Loucy (cell line): ENCODE measurements at regions not wholly inside any gene's neighbourhood (a gene's known extent, or its start where the extent isn't known, plus 50 kb on each side); places are given as distances from the start of the nearest gene placed in this dataset.

Source experiments
- H2AFZ ChIP-seq: fragments of 200-600 bp; sonication (generic); 2 replicates; pipeline ENCODE4 v1.6.0; 2016; ENCODE audit warnings: antibody characterized with exemption, mild to moderate bottlenecking, low read length, moderate library complexity
- H3F3A ChIP-seq: fragments of 200-600 bp; 2 replicates; pipeline ENCODE4 v1.6.0; 2016; ENCODE audit warnings: antibody characterized with exemption, low read depth, mild to moderate bottlenecking
- H3K27me3 ChIP-seq: fragments of 200-600 bp; sonication (generic); 2 replicates; pipeline ENCODE4 v1.6.1; 2014; ENCODE audit warnings: low read length, mild to moderate bottlenecking; ENCODE audit not compliant: insufficient read depth, poor library complexity, severe bottlenecking
- H3K36me3 ChIP-seq: fragments of 200-600 bp; sonication (generic); 2 replicates; pipeline ENCODE4 v1.6.1; 2016; ENCODE audit warnings: low read length; ENCODE audit not compliant: insufficient read depth
- H3K4me1 ChIP-seq: fragments of 200-600 bp; sonication (generic); 2 replicates; pipeline ENCODE4 v1.5.1; 2014; ENCODE audit warnings: low read length, mild to moderate bottlenecking; ENCODE audit not compliant: insufficient read depth, poor library complexity, severe bottlenecking
- H3K4me2 ChIP-seq: fragments of 200-600 bp; sonication (generic); 2 replicates; pipeline ENCODE4 v1.6.0; 2014; ENCODE audit warnings: antibody characterized with exemption, low read length, low read depth, mild to moderate bottlenecking; ENCODE audit not compliant: poor library complexity, severe bottlenecking
- H3K4me3 ChIP-seq: fragments of 200-600 bp; sonication (generic); 2 replicates; pipeline ENCODE4 v1.5.1; 2014; ENCODE audit warnings: low read length, mild to moderate bottlenecking, mixed read lengths; ENCODE audit not compliant: poor library complexity, severe bottlenecking
- H3K79me2 ChIP-seq: fragments of 200-600 bp; sonication (generic); 2 replicates; pipeline ENCODE4 v1.6.1; 2014; ENCODE audit warnings: low read length; ENCODE audit not compliant: insufficient read depth
- H3K9ac ChIP-seq: fragments of 200-600 bp; sonication (generic); 2 replicates; pipeline ENCODE4 v1.6.0; 2014; ENCODE audit warnings: mild to moderate bottlenecking, low read depth, low read length, moderate library complexity; ENCODE audit not compliant: poor library complexity, severe bottlenecking
- H3K9me2 ChIP-seq: fragments of 200-600 bp; sonication (generic); replicated peaks from 2 replicates; pipeline ENCODE4 v1.6.1; 2016; ENCODE audit warnings: low read depth, low read length, mixed read lengths
- H3K9me3 ChIP-seq: fragments of 200-600 bp; sonication (generic); 2 replicates; pipeline ENCODE4 v1.6.1; 2014; ENCODE audit warnings: mild to moderate bottlenecking, antibody characterized with exemption, low read length, low read depth; ENCODE audit not compliant: insufficient read depth
- H4K20me1 ChIP-seq: fragments of 200-600 bp; sonication (generic); 2 replicates; pipeline ENCODE4 v1.6.0; 2014; ENCODE audit warnings: antibody characterized with exemption, low read length, mild to moderate bottlenecking; ENCODE audit not compliant: insufficient read depth, poor library complexity, severe bottlenecking
- CTCF ChIP-seq: fragments of 200-600 bp; sonication (generic); conservative IDR thresholded peaks from 2 replicates; pipeline ENCODE4 v1.5.1; 2014; ENCODE audit warnings: mild to moderate bottlenecking, antibody characterized with exemption, low read length
- EZH2phosphoT487 ChIP-seq: fragments of 200-600 bp; IDR thresholded peaks from 2 replicates; pipeline ENCODE4 v1.6.1; 2018; ENCODE audit warnings: antibody characterized with exemption, mild to moderate bottlenecking, moderate library complexity, borderline replicate concordance

- no peaks in the 10 kb centered on the region for H3K79me2 ChIP-seq
- no peak overlapping the region for H3K9ac ChIP-seq
- H3K36me3 ChIP-seq = no peaks in the 10 kb centered on the region
- H3K4me2 ChIP-seq = no peak overlapping the region
- no peaks in the 10 kb centered on the region for H3F3A ChIP-seq
- H3K27me3 ChIP-seq = no peaks in the 10 kb centered on the region
- no peaks in the 10 kb centered on the region for H3K9me3 ChIP-seq
- no peaks in the 10 kb centered on the region for H3K9me2 ChIP-seq
- no peaks in the 10 kb centered on the region for H4K20me1 ChIP-seq
- no peak for TF ChIP-seq EZH2phosphoT487
- TF ChIP-seq CTCF = no peak
- H3K4me1 ChIP-seq = peaks cover 8% of the 10 kb centered on the region
- H2AFZ ChIP-seq = no peak overlapping the region
- no peak overlapping the region for H3K4me3 ChIP-seq
These were observed 372.1 kb upstream of the AKR1E2 start for GRCh38 chr10:4453950-4454349.

- Histone ChIP-seq H3K36me3 (no peaks in the 10 kb centered on the region), H3K4me1 (peaks cover 8% of the 10 kb centered on the region), H4K20me1 (no peaks in the 10 kb centered on the region), H3K4me3 (no peak overlapping the region), H3K9me3 (no peaks in the 10 kb centered on the region), H3K79me2 (no peaks in the 10 kb centered on the region), H3K9me2 (no peaks in the 10 kb centered on the region), H2AFZ (no peak overlapping the region), H3K27me3 (no peaks in the 10 kb centered on the region), H3K4me2 (no peak overlapping the region), H3F3A (no peaks in the 10 kb centered on the region), H3K9ac (no peak overlapping the region)
- TF ChIP-seq EZH2phosphoT487 (no peak), CTCF (no peak)
These were observed 372.7 kb upstream of the AKR1E2 start for GRCh38 chr10:4453276-4453675.

GRCh38 chr10:4450981-4451908, 374.8 kb upstream of the AKR1E2 start:
- peaks cover 8% of the 10 kb centered on the region for H3K4me1 ChIP-seq
- no peaks in the 10 kb centered on the region for H3K27me3 ChIP-seq
- no peaks in the 10 kb centered on the region for H3K79me2 ChIP-seq
- no peak overlapping the region for H3K9ac ChIP-seq
- peak overlapping the region; percentile 14 for H3K4me2 ChIP-seq
- no peaks in the 10 kb centered on the region for H3F3A ChIP-seq
- peak overlapping the region; percentile 7 for H3K4me3 ChIP-seq
- no peaks in the 10 kb centered on the region for H3K36me3 ChIP-seq
- no peaks in the 10 kb centered on the region for H4K20me1 ChIP-seq
- no peaks in the 10 kb centered on the region for H3K9me3 ChIP-seq
- no peak for TF ChIP-seq EZH2phosphoT487
- H3K9me2 ChIP-seq = no peaks in the 10 kb centered on the region
- no peak overlapping the region for H2AFZ ChIP-seq

- H3K4me1 ChIP-seq = peaks cover 8% of the 10 kb centered on the region
- H3F3A ChIP-seq = no peaks in the 10 kb centered on the region
- no peaks in the 10 kb centered on the region for H3K79me2 ChIP-seq
These were observed 375.8 kb upstream of the AKR1E2 start for GRCh38 chr10:4450169-4450568.

More at GRCh38 chr10:4450169-4450568, 375.8 kb upstream of the AKR1E2 start:
- no peak overlapping the region for H3K9ac ChIP-seq
- H4K20me1 ChIP-seq = no peaks in the 10 kb centered on the region
- TF ChIP-seq CTCF = no peak
- TF ChIP-seq EZH2phosphoT487 = no peak
- no peaks in the 10 kb centered on the region for H3K36me3 ChIP-seq
- H3K9me2 ChIP-seq = no peaks in the 10 kb centered on the region
- no peak overlapping the region for H2AFZ ChIP-seq
- no peak overlapping the region for H3K4me3 ChIP-seq
- H3K4me2 ChIP-seq = no peak overlapping the region
- no peaks in the 10 kb centered on the region for H3K27me3 ChIP-seq
- no peaks in the 10 kb centered on the region for H3K9me3 ChIP-seq
